Ureter (tissue), 1 donor: ENCODE measurements at regions not wholly inside any gene's neighbourhood (a gene's known extent, or its start where the extent isn't known, plus 50 kb on each side); places are given as distances from the start of the nearest gene placed in this dataset.

Source experiments
- DNase-seq: peaks from one replicate; pipeline ENCODE4 v3.0.0-alpha.2; 2020; ENCODE audit warnings: low spot score
- donor health status: DM: yes; HTN: yes; CAD: no.

DNA sequence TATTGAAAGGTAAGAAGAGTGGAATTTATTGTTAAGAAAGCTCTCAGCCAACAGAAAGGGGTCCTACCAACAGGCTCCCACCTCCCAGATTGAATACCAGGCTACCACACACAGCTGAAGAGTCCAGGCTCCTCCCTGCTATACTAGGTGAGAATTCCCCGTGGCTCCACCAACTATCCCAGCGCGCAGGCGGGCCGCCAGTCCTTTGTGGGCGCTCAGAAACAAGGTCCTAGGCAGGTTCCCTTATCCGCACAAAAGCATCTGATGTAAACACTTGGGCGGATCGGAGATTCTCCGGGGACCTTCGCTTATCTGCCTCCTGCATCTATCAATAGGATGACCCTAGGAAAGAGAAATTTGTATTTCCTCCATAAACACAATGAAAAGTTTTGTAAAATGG lies 423.9 kb upstream of the ADGRL4 start:
- DNase-seq, result no peak

- no peak for DNase-seq
Observed at GRCh38 chr1:79422726-79423125, 416.2 kb upstream of the ADGRL4 start.

GRCh38 chr1:79398501-79398900 lies 392.0 kb upstream of the ADGRL4 start:
- DNase-seq, result no peak

GRCh38 chr1:79396901-79397300 lies 390.4 kb upstream of the ADGRL4 start:
- DNase-seq, result no peak

DNA sequence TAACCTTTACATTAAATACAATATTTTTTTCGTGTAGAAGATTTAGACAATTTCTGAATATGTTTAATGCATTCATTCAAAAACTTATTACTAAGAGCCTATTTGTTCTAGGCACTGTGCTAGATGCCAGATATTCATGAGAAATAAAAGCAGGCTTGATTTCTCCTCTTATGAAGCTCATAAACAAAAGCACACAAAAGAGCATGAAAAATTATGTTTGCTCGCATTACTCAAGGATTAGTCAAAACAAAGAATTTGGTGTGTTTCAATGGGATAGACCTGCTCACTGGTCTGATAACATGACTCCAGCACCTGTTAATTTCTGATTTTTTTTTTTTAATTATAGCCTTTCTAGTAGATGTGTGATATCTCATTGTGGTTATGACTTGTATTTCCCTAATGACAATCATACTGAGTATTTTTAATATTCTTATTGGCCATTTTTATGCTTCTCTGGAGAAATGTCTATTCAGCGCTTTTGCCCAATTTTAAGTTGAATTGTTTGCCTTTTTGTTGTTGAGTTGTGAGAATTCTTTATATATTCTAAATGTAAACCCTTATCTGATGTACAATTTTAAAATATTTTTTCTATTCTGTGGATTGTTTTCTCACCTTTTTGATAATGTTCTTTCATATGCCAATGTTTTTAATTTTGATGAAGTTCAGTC lies 382.3 kb upstream of the ADGRL4 start:
- DNase-seq, result no peak

DNA sequence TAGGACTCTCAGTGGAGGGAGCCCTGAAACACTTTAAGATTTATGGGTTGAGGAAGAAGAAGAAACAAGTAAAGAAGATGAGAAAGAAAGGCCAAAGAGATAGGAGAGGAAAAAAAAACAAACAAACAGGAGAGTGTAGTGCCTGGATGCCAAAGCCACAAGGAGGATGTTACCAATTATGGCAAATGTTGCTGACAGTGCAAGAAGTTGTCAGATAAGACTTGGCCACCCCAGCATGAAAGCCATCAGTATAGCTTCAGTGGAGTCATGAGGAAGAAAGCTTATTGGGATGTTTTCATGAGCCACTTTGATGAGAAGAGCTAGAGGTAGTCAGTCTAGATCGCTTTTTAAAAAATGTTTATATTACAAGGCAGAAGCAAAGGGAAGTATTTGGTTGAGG lies 380.2 kb upstream of the ADGRL4 start:
- DNase-seq, result no peak

- DNase-seq, result no peak
Observed at GRCh38 chr1:79380078-79380477, 373.5 kb upstream of the ADGRL4 start.

GRCh38 chr1:79376106-79376505 lies 369.6 kb upstream of the ADGRL4 start:
- DNase-seq, result no peak

DNA sequence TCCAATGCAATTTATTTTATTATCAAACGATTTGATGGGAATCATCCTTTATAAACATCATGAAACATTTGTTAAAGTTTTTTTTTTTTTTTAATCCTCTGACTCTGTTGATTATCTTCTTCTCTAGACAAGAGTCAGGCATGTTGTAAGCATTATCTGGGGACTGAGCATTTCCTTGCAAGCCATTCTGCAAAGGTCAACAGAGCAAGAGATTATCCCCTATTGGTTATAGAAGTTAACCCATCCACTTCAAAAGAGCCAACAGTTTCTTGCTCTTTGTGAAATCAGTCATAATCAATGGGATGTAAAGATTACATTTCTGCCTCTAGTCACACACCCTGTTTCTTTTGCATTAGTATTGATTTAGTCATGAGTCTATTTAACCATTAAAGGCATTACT lies 368.8 kb upstream of the ADGRL4 start:
- no peak for DNase-seq

DNA sequence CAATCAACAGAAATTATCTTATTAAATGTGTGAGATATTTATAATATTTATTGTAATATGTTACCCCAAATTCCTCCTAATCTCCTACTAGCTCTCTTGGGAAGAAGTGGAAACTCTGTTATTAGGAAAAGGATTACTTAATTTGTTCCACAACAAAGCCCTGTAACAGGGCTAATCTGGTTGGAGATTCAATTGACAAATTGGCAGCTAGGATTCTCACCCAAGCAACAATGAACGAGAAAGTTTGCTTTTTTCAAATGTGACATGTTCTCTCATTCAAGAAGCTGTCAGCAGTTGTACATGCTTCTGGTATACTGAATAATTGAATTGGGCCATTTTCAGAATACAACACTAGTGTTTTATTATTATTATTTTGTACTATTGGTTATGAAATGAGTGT lies 367.9 kb upstream of the ADGRL4 start:
- DNase-seq, result no peak

GRCh38 chr1:79373481-79374125 lies 367.1 kb upstream of the ADGRL4 start:
- no peak for DNase-seq

GRCh38 chr1:79371802-79372201 lies 365.3 kb upstream of the ADGRL4 start:
- no peak for DNase-seq

- DNase-seq, result no peak
Observed at GRCh38 chr1:79369091-79369490, 362.6 kb upstream of the ADGRL4 start.

DNA sequence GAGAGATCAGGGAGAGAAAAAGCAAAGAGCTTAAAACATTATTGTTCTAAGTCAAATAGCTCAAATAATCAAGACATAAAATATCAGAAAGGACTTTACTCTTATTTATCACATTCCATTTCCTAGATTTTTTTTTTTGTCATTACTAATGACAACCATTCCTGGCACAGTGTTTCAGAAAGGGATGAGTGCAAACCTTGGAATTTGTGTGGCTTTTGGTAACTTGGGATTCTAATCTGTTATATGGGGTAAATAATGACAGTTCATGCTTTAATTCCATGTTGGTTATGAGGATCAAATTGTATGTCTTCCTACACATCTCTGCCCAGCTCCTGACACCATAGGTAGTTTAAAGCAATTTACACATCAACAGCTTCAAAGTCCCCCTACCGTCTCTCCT lies 358.4 kb upstream of the ADGRL4 start:
- no peak for DNase-seq

DNA sequence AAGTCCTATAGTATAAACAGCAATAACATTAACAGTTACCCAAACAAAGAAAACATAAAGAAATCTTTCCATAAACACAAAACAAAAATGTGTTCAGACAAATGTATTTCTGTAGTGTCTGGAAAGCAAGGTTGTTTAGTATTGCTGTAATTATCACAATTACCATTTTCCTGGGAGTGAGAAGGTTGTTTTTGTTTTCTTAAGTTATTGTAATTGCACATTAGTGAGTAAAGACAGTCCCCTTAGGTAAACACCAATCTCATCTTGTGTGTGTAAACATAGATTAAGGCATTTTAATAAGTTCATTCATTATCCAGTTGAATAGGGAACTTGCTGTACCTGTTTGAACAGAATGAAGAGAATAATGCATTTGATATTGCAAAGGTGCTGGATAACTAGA lies 356.9 kb upstream of the ADGRL4 start:
- no peak for DNase-seq

DNA sequence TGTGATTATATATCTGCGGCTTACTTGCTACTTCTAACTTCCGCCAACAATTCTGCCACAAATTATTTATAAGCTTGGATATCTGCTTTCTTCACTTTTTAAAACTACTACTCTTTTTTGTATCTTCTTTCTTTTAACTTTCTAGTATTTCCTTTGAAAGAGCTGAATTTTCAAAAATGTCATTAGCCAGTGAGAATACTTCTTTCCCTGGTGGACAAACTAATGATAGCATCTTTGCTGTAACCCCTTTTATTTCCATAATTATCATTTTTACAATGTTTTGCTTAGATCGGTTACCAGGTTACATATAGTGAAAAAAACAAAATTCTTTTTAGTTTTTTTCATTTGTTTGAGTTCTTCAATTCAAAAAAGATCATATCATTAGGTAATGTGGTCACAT lies 355.9 kb upstream of the ADGRL4 start:
- DNase-seq, result no peak

- no peak for DNase-seq
Observed at GRCh38 chr1:79355090-79355489, 348.6 kb upstream of the ADGRL4 start.

GRCh38 chr1:79353224-79353623 lies 346.7 kb upstream of the ADGRL4 start:
- no peak for DNase-seq

GRCh38 chr1:79326875-79327274 lies 320.3 kb upstream of the ADGRL4 start:
- no peak for DNase-seq

- no peak for DNase-seq
Observed at GRCh38 chr1:79325705-79326104, 319.2 kb upstream of the ADGRL4 start.

DNA sequence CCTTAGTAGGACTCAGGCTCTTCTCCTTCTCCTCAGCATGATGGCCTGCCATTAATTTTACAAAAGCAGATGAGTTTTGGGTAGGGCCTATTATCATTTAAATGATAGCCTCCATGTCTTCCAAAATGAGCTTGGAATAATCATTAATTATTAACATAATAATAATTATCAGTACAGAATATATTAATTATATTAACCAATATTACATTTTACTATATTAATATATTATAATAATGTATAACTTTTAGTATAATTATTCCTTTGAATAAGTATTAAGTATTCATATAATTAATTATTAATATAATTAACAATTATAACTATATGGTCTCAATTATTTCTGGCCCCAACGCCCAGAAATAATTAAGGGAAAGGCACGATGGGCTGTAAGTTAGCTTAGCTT lies 318.6 kb upstream of the ADGRL4 start:
- DNase-seq, result no peak

DNA sequence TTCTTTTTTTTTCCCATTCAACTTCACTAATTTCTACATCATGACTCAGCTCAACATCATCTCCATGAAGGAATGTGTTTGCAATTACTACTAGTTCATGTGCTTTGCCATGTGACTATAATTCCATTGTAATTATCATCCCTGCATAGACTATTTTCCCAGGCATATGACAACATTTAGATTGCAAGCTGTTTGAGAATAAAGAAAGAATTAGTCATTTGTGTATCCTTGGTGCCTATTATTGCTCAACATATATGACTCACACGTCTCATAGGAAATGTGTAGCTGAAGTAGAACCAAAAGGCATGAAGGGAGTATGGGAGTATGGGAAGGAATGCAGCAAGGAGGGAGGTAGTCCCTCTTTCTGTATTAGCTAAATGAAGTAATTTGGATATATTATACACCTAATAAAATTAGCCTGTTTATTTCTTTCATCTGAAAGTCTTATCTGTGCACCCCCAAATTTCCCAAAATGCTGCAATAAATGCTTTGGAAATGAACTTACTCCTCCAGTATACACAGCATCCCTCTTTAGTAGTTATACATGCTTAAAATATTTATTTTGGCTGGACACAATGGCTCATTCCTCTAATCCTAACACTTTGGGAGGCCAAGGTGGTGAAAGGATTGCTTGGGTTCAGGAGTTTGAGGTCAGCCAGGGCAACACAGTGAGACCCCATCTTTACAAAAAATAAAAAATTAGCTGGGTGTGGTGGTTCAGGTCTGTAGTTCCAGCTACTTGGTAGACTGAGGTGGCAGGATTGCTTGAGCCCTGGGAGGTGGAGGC lies 316.9 kb upstream of the ADGRL4 start:
- DNase-seq, result no peak

DNA sequence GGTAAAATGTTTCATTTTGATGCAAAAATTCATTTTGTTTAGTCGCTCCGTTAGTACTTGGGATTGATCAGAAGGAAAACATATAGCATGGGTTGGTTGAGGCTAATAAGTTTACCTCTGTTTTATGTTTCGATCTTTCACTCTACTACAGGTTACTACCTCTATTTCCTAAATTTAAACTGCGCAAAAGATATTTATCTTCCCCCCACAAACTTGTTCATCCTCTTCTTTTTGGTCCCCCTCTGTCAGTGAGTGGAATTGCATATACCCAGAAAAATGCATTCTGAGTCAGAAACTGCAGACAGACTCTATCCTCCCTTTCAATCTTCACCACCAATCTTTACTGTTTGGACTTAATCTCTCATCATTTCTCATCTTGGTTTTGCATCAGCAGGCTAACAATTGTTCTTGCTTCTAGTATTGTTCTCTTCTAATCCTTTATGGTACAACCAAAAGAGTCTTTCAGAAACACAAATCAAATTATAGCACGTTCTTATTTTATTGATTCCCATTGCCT lies 316.0 kb upstream of the ADGRL4 start:
- DNase-seq, result no peak
